ENCODE measurements at regions not wholly inside any gene's neighbourhood (a gene's known extent, or its start where the extent isn't known, plus 50 kb on each side); places are given as distances from the start of the nearest gene placed in this dataset.
"Not testable (repeated sequence)": the region's sequence is repeated elsewhere in the genome, so short reads cannot be mapped to it uniquely, and the experiment has no call there.

GRCh38 chr10:60527676-60528075 lies 138.0 kb upstream of the ANK3 start:
- Histone ChIP-seq H3K4me3 (ENCODE audit: low read length) (no peak overlapping the region), H2AFZ (ENCODE audit: low read length) (no peak overlapping the region), H3K27me3 (ENCODE audit: low read length) (no peaks in the 10 kb centered on the region), H3K4me2 (ENCODE audit: low read length) (peak overlapping the region; percentile 3), H3K36me3 (ENCODE audit: low read depth, low read length) (no peaks in the 10 kb centered on the region), H3K27ac (ENCODE audit: low read length) (no peak overlapping the region), H3K4me1 (ENCODE audit: insufficient read depth, low read length) (peaks cover 25% of the 10 kb centered on the region), H4K20me1 (ENCODE audit: low read length) (no peaks in the 10 kb centered on the region), H3K9me2 (replicated peaks; ENCODE audit: low read length) (no peaks in the 10 kb centered on the region), H3F3A (ENCODE audit: low read length, unreplicated experiment) (peaks cover 5% of the 10 kb centered on the region), H3K9ac (ENCODE audit: low read length) (no peak overlapping the region), H3K9me3 (ENCODE audit: low read length) (no peaks in the 10 kb centered on the region), H3K79me2 (ENCODE audit: low read length) (no peaks in the 10 kb centered on the region)
- TF ChIP-seq EZH2phosphoT487 (IDR thresholded peaks at IDR 0.05; ENCODE audit: borderline replicate concordance, low read length) (no peak), EZH2 (IDR thresholded peaks at IDR 0.05; ENCODE audit: low read length, unreplicated experiment) (no peak), CTCF (conservative IDR thresholded peaks at IDR 0.05; ENCODE audit: low read depth, low read length) (no peak)
- CTCF ChIA-PET = no interaction called here
- intact Hi-C loops (cut with micrococcal nuclease) = no loop called here
- BruUV-seq (replicated peaks) = no TSS peak
- POLR2A ChIA-PET (ENCODE audit: unreplicated experiment) = no interaction called here
- DNase-seq (peak; percentile 75), ATAC-seq (peak; percentile 69)

GRCh38 chr10:60525716-60526585 lies 136.3 kb upstream of the ANK3 start:
- peaks cover 34% of the 10 kb centered on the region for H3K4me1 ChIP-seq (ENCODE audit: insufficient read depth, low read length)
- H3K27ac ChIP-seq (ENCODE audit: low read length) = no peak overlapping the region
- DNase-seq = peak; percentile 86
- CTCF ChIA-PET = interaction anchor here (0.6 kb wide), 2 partner anchors 142 to 151 kb away, joined by 3 read pairs; no protein-coding TSS in a partner anchor
- H3K9me2 ChIP-seq (replicated peaks; ENCODE audit: low read length) = no peaks in the 10 kb centered on the region
- POLR2A ChIA-PET (ENCODE audit: unreplicated experiment) = interaction anchor here (0.7 kb wide), 1 partner anchor 126 kb away, joined by 3 read pairs; no protein-coding TSS in a partner anchor
- H3K4me2 ChIP-seq (ENCODE audit: low read length) = peak overlapping the region; percentile 6
- no TSS peak for BruUV-seq (replicated peaks)
- H2AFZ ChIP-seq (ENCODE audit: low read length) = no peak overlapping the region
- peak; percentile 81 for ATAC-seq
- H3K27me3 ChIP-seq (ENCODE audit: low read length) = no peaks in the 10 kb centered on the region
- no peak for TF ChIP-seq EZH2 (IDR thresholded peaks at IDR 0.05; ENCODE audit: low read length, unreplicated experiment)
- no peak for TF ChIP-seq EZH2phosphoT487 (IDR thresholded peaks at IDR 0.05; ENCODE audit: borderline replicate concordance, low read length)
- no peak for TF ChIP-seq CTCF (conservative IDR thresholded peaks at IDR 0.05; ENCODE audit: low read depth, low read length)
- no peaks in the 10 kb centered on the region for H3K36me3 ChIP-seq (ENCODE audit: low read depth, low read length)
- no peaks in the 10 kb centered on the region for H4K20me1 ChIP-seq (ENCODE audit: low read length)
- no peaks in the 10 kb centered on the region for H3K79me2 ChIP-seq (ENCODE audit: low read length)
- H3K9me3 ChIP-seq (ENCODE audit: low read length) = no peaks in the 10 kb centered on the region
- H3K9ac ChIP-seq (ENCODE audit: low read length) = no peak overlapping the region
- no peak overlapping the region for H3K4me3 ChIP-seq (ENCODE audit: low read length)
- intact Hi-C loops (cut with micrococcal nuclease) = no loop called here
- peaks cover 5% of the 10 kb centered on the region for H3F3A ChIP-seq (ENCODE audit: low read length, unreplicated experiment)

GRCh38 chr10:60524541-60524940 lies 134.9 kb upstream of the ANK3 start:
- ChIA-PET POLR2A (ENCODE audit: unreplicated experiment) (no interaction called here), CTCF (no interaction called here)
- Histone ChIP-seq H4K20me1 (ENCODE audit: low read length) (no peaks in the 10 kb centered on the region), H3K4me1 (ENCODE audit: insufficient read depth, low read length) (peaks cover 34% of the 10 kb centered on the region), H3K4me3 (ENCODE audit: low read length) (no peak overlapping the region), H3K36me3 (ENCODE audit: low read depth, low read length) (no peaks in the 10 kb centered on the region), H3K9me3 (ENCODE audit: low read length) (no peaks in the 10 kb centered on the region), H3K4me2 (ENCODE audit: low read length) (no peak overlapping the region), H2AFZ (ENCODE audit: low read length) (no peak overlapping the region), H3K27ac (ENCODE audit: low read length) (no peak overlapping the region), H3K27me3 (ENCODE audit: low read length) (no peaks in the 10 kb centered on the region), H3K9me2 (replicated peaks; ENCODE audit: low read length) (no peaks in the 10 kb centered on the region), H3F3A (ENCODE audit: low read length, unreplicated experiment) (peaks cover 5% of the 10 kb centered on the region), H3K79me2 (ENCODE audit: low read length) (no peaks in the 10 kb centered on the region), H3K9ac (ENCODE audit: low read length) (no peak overlapping the region)
- no TSS peak for BruUV-seq (replicated peaks)
- DNase-seq = no peak
- intact Hi-C loops (cut with micrococcal nuclease) = no loop called here
- no peak for ATAC-seq
- TF ChIP-seq EZH2phosphoT487 (IDR thresholded peaks at IDR 0.05; ENCODE audit: borderline replicate concordance, low read length) (no peak), CTCF (conservative IDR thresholded peaks at IDR 0.05; ENCODE audit: low read depth, low read length) (no peak), EZH2 (IDR thresholded peaks at IDR 0.05; ENCODE audit: low read length, unreplicated experiment) (no peak)

- H3K4me3 ChIP-seq (ENCODE audit: low read length); POLR2A ChIA-PET (ENCODE audit: unreplicated experiment); DNase-seq; H2AFZ ChIP-seq (ENCODE audit: low read length); H3K4me2 ChIP-seq (ENCODE audit: low read length); H3K36me3 ChIP-seq (ENCODE audit: low read depth, low read length); H3K27me3 ChIP-seq (ENCODE audit: low read length); CTCF ChIA-PET; intact Hi-C loops (cut with micrococcal nuclease); BruUV-seq (replicated peaks); H3K27ac ChIP-seq (ENCODE audit: low read length); H3K79me2 ChIP-seq (ENCODE audit: low read length); H4K20me1 ChIP-seq (ENCODE audit: low read length); H3K9me2 ChIP-seq (replicated peaks; ENCODE audit: low read length); H3F3A ChIP-seq (ENCODE audit: low read length, unreplicated experiment); H3K9me3 ChIP-seq (ENCODE audit: low read length); H3K9ac ChIP-seq (ENCODE audit: low read length); ATAC-seq: not testable (repeated sequence)
- peaks cover 34% of the 10 kb centered on the region for H3K4me1 ChIP-seq (ENCODE audit: insufficient read depth, low read length)
Measured at GRCh38 chr10:60523371-60523770, 133.7 kb upstream of the ANK3 start.

Data from PC-3 (cell line).